Erythroblast (primary cell): ENCODE measurements at regions not wholly inside any gene's neighbourhood (a gene's known extent, or its start where the extent isn't known, plus 50 kb on each side); places are given as distances from the start of the nearest gene placed in this dataset.

Experiments
- GATA1 ChIP-seq: IDR thresholded peaks from 2 replicates; pipeline ENCODE4 v1.6.1; 2011; ENCODE audit warnings: low read depth, mild to moderate bottlenecking, control low read depth, low read length, moderate library complexity
- POLR2A ChIP-seq: IDR thresholded peaks from 2 replicates; pipeline ENCODE4 v1.6.1; 2011; ENCODE audit warnings: mild to moderate bottlenecking, low read length

DNA sequence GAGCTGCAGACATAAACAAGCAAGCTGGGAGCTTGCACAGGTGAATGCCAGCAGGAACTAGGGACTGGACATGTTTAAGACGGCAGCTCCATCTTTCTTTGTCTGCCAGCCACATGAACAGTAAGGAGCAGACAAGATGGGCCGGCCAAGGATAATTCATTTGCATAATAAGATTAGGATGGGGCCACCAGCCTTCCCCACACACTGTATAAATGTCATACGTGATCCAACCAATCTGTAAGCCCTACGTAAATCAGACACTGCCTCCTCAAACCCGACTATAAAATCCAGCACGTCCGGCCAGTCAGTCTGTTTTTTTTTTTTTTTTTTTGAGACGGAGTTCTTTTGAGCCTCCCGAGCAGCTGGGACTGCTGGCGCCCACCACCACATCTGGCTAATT lies 75.6 kb upstream of the BOD1L1 start:
- no peak for TF ChIP-seq POLR2A
- TF ChIP-seq GATA1: no peak
